ENCODE measurements at regions not wholly inside any gene's neighbourhood (a gene's known extent, or its start where the extent isn't known, plus 50 kb on each side); places are given as distances from the start of the nearest gene placed in this dataset.

GRCh38 chr3:193928354-193929209 lies 207.4 kb upstream of the HES1 start:
- H3K36me3 Mint-ChIP-seq (ENCODE audit: low read depth) = no peaks in the 10 kb centered on the region
- H3K4me3 Mint-ChIP-seq = no peak overlapping the region
- H3K27ac Mint-ChIP-seq = no peak overlapping the region
- peaks cover 7% of the 10 kb centered on the region for H3K27me3 Mint-ChIP-seq
- no peaks in the 10 kb centered on the region for H3K9me3 Mint-ChIP-seq
- no peaks in the 10 kb centered on the region for H3K4me1 Mint-ChIP-seq
- peak; percentile 80 for ATAC-seq (replicated peaks)

- H3K27me3 Mint-ChIP-seq = peaks cover 10% of the 10 kb centered on the region
- H3K4me1 Mint-ChIP-seq = no peaks in the 10 kb centered on the region
- H3K9me3 Mint-ChIP-seq = no peaks in the 10 kb centered on the region
- ATAC-seq (replicated peaks) = no peak
- no peak overlapping the region for H3K4me3 Mint-ChIP-seq
- H3K27ac Mint-ChIP-seq = no peak overlapping the region
- no peaks in the 10 kb centered on the region for H3K36me3 Mint-ChIP-seq (ENCODE audit: low read depth)
These were observed 206.6 kb upstream of the HES1 start for GRCh38 chr3:193929373-193929772.

- Mint-ChIP-seq H3K9me3 (no peaks in the 10 kb centered on the region), H3K27me3 (peaks cover 15% of the 10 kb centered on the region)
- ATAC-seq (replicated peaks) = no peak
These were observed 205.9 kb upstream of the HES1 start for GRCh38 chr3:193929921-193930646.

GRCh38 chr3:193932136-193932535 lies 203.8 kb upstream of the HES1 start:
- Mint-ChIP-seq H3K4me3 (no peak overlapping the region), H3K9me3 (no peaks in the 10 kb centered on the region), H3K27me3 (peaks cover 22% of the 10 kb centered on the region), H3K4me1 (no peaks in the 10 kb centered on the region), H3K27ac (no peak overlapping the region), H3K36me3 (ENCODE audit: low read depth) (no peaks in the 10 kb centered on the region)
- ATAC-seq (replicated peaks) = no peak

More at GRCh38 chr3:193929921-193930646, 205.9 kb upstream of the HES1 start:
- Mint-ChIP-seq H3K36me3 (ENCODE audit: low read depth) (no peaks in the 10 kb centered on the region), H3K4me3 (no peak overlapping the region), H3K4me1 (no peaks in the 10 kb centered on the region), H3K27ac (no peak overlapping the region)

GRCh38 chr3:193932576-193932975 lies 203.4 kb upstream of the HES1 start:
- Mint-ChIP-seq H3K4me1 (no peaks in the 10 kb centered on the region), H3K27ac (no peak overlapping the region), H3K9me3 (no peaks in the 10 kb centered on the region), H3K4me3 (no peak overlapping the region), H3K36me3 (ENCODE audit: low read depth) (no peaks in the 10 kb centered on the region), H3K27me3 (peaks cover 23% of the 10 kb centered on the region)
- no peak for ATAC-seq (replicated peaks)

- Mint-ChIP-seq H3K4me3 (no peak overlapping the region), H3K36me3 (ENCODE audit: low read depth) (no peaks in the 10 kb centered on the region), H3K27me3 (peaks cover 26% of the 10 kb centered on the region), H3K4me1 (no peaks in the 10 kb centered on the region), H3K27ac (no peak overlapping the region), H3K9me3 (no peaks in the 10 kb centered on the region)
- no peak for ATAC-seq (replicated peaks)
These were observed 202.5 kb upstream of the HES1 start for GRCh38 chr3:193933451-193933850.

GRCh38 chr3:193935916-193936315 lies 200.0 kb upstream of the HES1 start:
- Mint-ChIP-seq H3K36me3 (ENCODE audit: low read depth) (no peaks in the 10 kb centered on the region), H3K4me3 (no peak overlapping the region), H3K9me3 (no peaks in the 10 kb centered on the region), H3K27me3 (peaks cover 26% of the 10 kb centered on the region), H3K27ac (no peak overlapping the region), H3K4me1 (no peaks in the 10 kb centered on the region)
- ATAC-seq (replicated peaks) = no peak

GRCh38 chr3:193938613-193939012 lies 197.3 kb upstream of the HES1 start:
- Mint-ChIP-seq H3K36me3 (ENCODE audit: low read depth) (no peaks in the 10 kb centered on the region), H3K27me3 (peaks cover 22% of the 10 kb centered on the region), H3K4me3 (no peak overlapping the region), H3K27ac (no peak overlapping the region), H3K9me3 (no peaks in the 10 kb centered on the region), H3K4me1 (no peaks in the 10 kb centered on the region)
- no peak for ATAC-seq (replicated peaks)

GRCh38 chr3:193939527-193939926 lies 196.4 kb upstream of the HES1 start:
- no peaks in the 10 kb centered on the region for H3K9me3 Mint-ChIP-seq
- no peaks in the 10 kb centered on the region for H3K4me1 Mint-ChIP-seq
- peaks cover 20% of the 10 kb centered on the region for H3K27me3 Mint-ChIP-seq
- ATAC-seq (replicated peaks) = no peak
- no peaks in the 10 kb centered on the region for H3K36me3 Mint-ChIP-seq (ENCODE audit: low read depth)
- H3K27ac Mint-ChIP-seq = no peak overlapping the region
- no peak overlapping the region for H3K4me3 Mint-ChIP-seq

GRCh38 chr3:193940526-193940925 lies 195.4 kb upstream of the HES1 start:
- no peak overlapping the region for H3K4me3 Mint-ChIP-seq
- ATAC-seq (replicated peaks) = no peak

GRCh38 chr3:193941486-193941885 lies 194.5 kb upstream of the HES1 start:
- Mint-ChIP-seq H3K9me3 (no peaks in the 10 kb centered on the region), H3K27me3 (peaks cover 9% of the 10 kb centered on the region), H3K27ac (no peak overlapping the region), H3K36me3 (ENCODE audit: low read depth) (no peaks in the 10 kb centered on the region), H3K4me3 (no peak overlapping the region), H3K4me1 (no peaks in the 10 kb centered on the region)
- ATAC-seq (replicated peaks) = no peak

More at GRCh38 chr3:193940526-193940925, 195.4 kb upstream of the HES1 start:
- no peaks in the 10 kb centered on the region for H3K9me3 Mint-ChIP-seq
- H3K36me3 Mint-ChIP-seq (ENCODE audit: low read depth) = no peaks in the 10 kb centered on the region
- peaks cover 12% of the 10 kb centered on the region for H3K27me3 Mint-ChIP-seq
- H3K4me1 Mint-ChIP-seq = no peaks in the 10 kb centered on the region
- H3K27ac Mint-ChIP-seq = no peak overlapping the region

GRCh38 chr3:193942516-193943055 lies 193.4 kb upstream of the HES1 start:
- H3K27me3 Mint-ChIP-seq = peaks cover 7% of the 10 kb centered on the region
- no peaks in the 10 kb centered on the region for H3K4me1 Mint-ChIP-seq
- H3K36me3 Mint-ChIP-seq (ENCODE audit: low read depth) = no peaks in the 10 kb centered on the region

GRCh38 chr3:193943200-193943599 lies 192.7 kb upstream of the HES1 start:
- H3K27me3 Mint-ChIP-seq = peaks cover 6% of the 10 kb centered on the region
- no peak for ATAC-seq (replicated peaks)
- H3K27ac Mint-ChIP-seq = no peak overlapping the region
- H3K36me3 Mint-ChIP-seq (ENCODE audit: low read depth) = no peaks in the 10 kb centered on the region
- no peaks in the 10 kb centered on the region for H3K9me3 Mint-ChIP-seq
- no peaks in the 10 kb centered on the region for H3K4me1 Mint-ChIP-seq
- H3K4me3 Mint-ChIP-seq = no peak overlapping the region

More at GRCh38 chr3:193942516-193943055, 193.4 kb upstream of the HES1 start:
- ATAC-seq (replicated peaks) = no peak
- no peak overlapping the region for H3K27ac Mint-ChIP-seq
- H3K9me3 Mint-ChIP-seq = no peaks in the 10 kb centered on the region
- no peak overlapping the region for H3K4me3 Mint-ChIP-seq

- H3K4me1 Mint-ChIP-seq = peaks cover 6% of the 10 kb centered on the region
- peaks cover 12% of the 10 kb centered on the region for H3K27me3 Mint-ChIP-seq
- no peaks in the 10 kb centered on the region for H3K36me3 Mint-ChIP-seq (ENCODE audit: low read depth)
- no peak overlapping the region for H3K27ac Mint-ChIP-seq
- no peak for ATAC-seq (replicated peaks)
- no peaks in the 10 kb centered on the region for H3K9me3 Mint-ChIP-seq
- no peak overlapping the region for H3K4me3 Mint-ChIP-seq
These were observed 192.0 kb upstream of the HES1 start for GRCh38 chr3:193943851-193944517.

All from activated T-helper 17 cell treated with anti-CD3 and anti-CD28 coated beads, Interleukin-2, amount 50 U/mL, for 72 hours (primary cell).